ENCODE measurements at regions not wholly inside any gene's neighbourhood (a gene's known extent, or its start where the extent isn't known, plus 50 kb on each side); places are given as distances from the start of the nearest gene placed in this dataset.

DNA sequence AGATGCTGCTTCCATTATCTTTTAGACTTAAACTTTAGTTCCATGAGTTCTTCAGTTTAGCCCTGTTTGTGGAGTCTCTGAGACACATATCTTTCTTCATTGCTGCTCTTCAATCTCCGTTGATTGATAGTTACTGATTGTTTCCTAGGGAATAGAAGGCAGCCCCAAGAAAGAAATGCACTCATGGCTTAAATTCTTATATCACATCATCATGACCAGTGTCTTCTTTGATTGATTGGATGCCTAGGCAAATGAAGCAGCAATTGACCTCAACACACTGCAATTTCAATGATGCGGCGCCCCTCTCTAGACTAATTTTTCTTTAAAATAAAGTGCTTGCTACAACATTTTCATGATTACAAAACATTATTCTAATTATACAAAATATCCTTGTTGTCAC lies 576.5 kb upstream of the VSTM2A start:
- Histone ChIP-seq H4K8ac (ENCODE audit: extremely low read depth, insufficient read depth, low read length) (no peak overlapping the region), H3K18ac (ENCODE audit: extremely low read depth, low read length) (no peak overlapping the region), H4K5ac (ENCODE audit: insufficient read length, low read depth, low read length) (no peak overlapping the region), H2BK5ac (ENCODE audit: low read depth, low read length) (no peak overlapping the region), H3K79me2 (ENCODE audit: control insufficient read depth in 1 of 2, insufficient read depth in 2 of 2, low read length in 2 of 2) (no peaks in the 10 kb centered on the region), H3K4ac (replicated peaks; ENCODE audit: insufficient read length, low read depth, low read length) (no peak overlapping the region), H3K4me1 (replicated peaks in 1 of 4; ENCODE audit: control insufficient read depth in 3 of 4, insufficient read depth in 4 of 4, low read length in 3 of 4) (no peaks in the 10 kb centered on the region), H2BK12ac (ENCODE audit: low read depth, low read length) (no peak overlapping the region), H4K20me1 (replicated peaks in 1 of 2; ENCODE audit: control insufficient read depth in 1 of 2, insufficient read depth in 2 of 2, low read length in 2 of 2) (no peaks in the 10 kb centered on the region), H3K23ac (ENCODE audit: insufficient read length) (no peak overlapping the region), H4K91ac (replicated peaks; ENCODE audit: insufficient read length, low read length) (no peak overlapping the region), H3K36me3 (ENCODE audit: control insufficient read depth in 2 of 4, insufficient read depth in 4 of 4, low read length in 3 of 4) (no peaks in the 10 kb centered on the region), H3K27ac (ENCODE audit: low read depth, low read length) (no peak overlapping the region), H3K9ac (replicated peaks in 1 of 4; ENCODE audit: extremely low read depth in 1 of 4, low read depth in 3 of 4, low read length in 3 of 4) (no peak overlapping the region), H3K14ac (ENCODE audit: insufficient read length) (no peak overlapping the region), H3K27me3 (replicated peaks in 1 of 4; ENCODE audit: control insufficient read depth in 3 of 4, extremely low read depth in 1 of 4, insufficient read depth in 3 of 4, low read length in 3 of 4) (no peaks in the 10 kb centered on the region), H3K4me2 (ENCODE audit: insufficient read depth in 1 of 2, low read depth in 2 of 2, low read length in 2 of 2) (no peak overlapping the region), H3K56ac (replicated peaks; ENCODE audit: insufficient read length, low read depth, low read length) (no peak overlapping the region), H3K79me1 (ENCODE audit: low read depth, low read length) (no peaks in the 10 kb centered on the region), H2BK20ac (ENCODE audit: low read length) (no peak overlapping the region), H2AFZ (ENCODE audit: low read length) (no peak overlapping the region), H2BK120ac (replicated peaks; ENCODE audit: low read depth, low read length) (no peak overlapping the region), H3K9me3 (ENCODE audit: insufficient read depth in 2 of 2, low read depth in 1 of 2, low read length in 1 of 2) (no peaks in the 10 kb centered on the region), H3K4me3 (ENCODE audit: extremely low read depth in 1 of 4, insufficient read depth in 2 of 4, low read depth in 3 of 4, low read length in 4 of 4) (no peak overlapping the region), H2BK15ac (ENCODE audit: low read length) (no peak overlapping the region), H3K23me2 (ENCODE audit: low read depth, low read length) (no peaks in the 10 kb centered on the region), H2AK5ac (ENCODE audit: low read depth, low read length) (no peak overlapping the region)
- ChIA-PET POLR2A (ENCODE audit: partially characterized antibody) (no interaction called here), CTCF (ENCODE audit: partially characterized antibody) (interaction anchor here (0.8 kb wide), 1 partner anchor 244 kb away, joined by 3 read pairs; no protein-coding TSS in a partner anchor)
- FAIRE-seq (no peak), DNase-seq (ENCODE audit: low read depth in 1 of 2, low spot score in 2 of 2) (no peak)
- 93% methylated on average over 3 of the region's 3 CpGs; no CpG with 5 or more reads in 1 of the 2 experiments for WGBS, 2 experiments (ENCODE audit: extremely low coverage in 1 of 2, insufficient coverage in 1 of 2, insufficient read length in 1 of 2, insufficient replicate concordance in 2 of 2, low coverage in 1 of 2, low lambda C conversion rate in 2 of 2, missing lambda C conversion rate in 1 of 2)
- TF ChIP-seq, protein P1, sequence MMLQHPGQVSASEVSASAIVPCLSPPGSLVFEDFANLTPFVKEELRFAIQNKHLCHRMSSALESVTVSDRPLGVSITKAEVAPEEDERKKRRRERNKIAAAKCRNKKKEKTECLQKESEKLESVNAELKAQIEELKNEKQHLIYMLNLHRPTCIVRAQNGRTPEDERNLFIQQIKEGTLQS (IDR thresholded peaks at IDR 0.05; ENCODE audit: insufficient read depth, low read depth, low read length), result no peak
- TF ChIP-seq ZNF274 (IDR thresholded peaks at IDR 0.05; ENCODE audit: borderline replicate concordance, extremely low read depth, low read length) (no peak), CREB1 (IDR thresholded peaks at IDR 0.05) (no peak), PHF8 (conservative IDR thresholded peaks at IDR 0.05; ENCODE audit: low read depth, low read length) (no peak), KDM5A (IDR thresholded peaks at IDR 0.05; ENCODE audit: low read length) (no peak), TCF12 (IDR thresholded peaks at IDR 0.05; ENCODE audit: low read depth, low read length) (no peak), SRF (IDR thresholded peaks at IDR 0.05; ENCODE audit: low read depth, low read length) (no peak), GABPA (IDR thresholded peaks at IDR 0.05; ENCODE audit: borderline replicate concordance, insufficient read depth, low read length) (no peak), KDM1A (IDR thresholded peaks at IDR 0.05; ENCODE audit: borderline replicate concordance, low read length) (no peak), RXRA (IDR thresholded peaks at IDR 0.05; ENCODE audit: insufficient read depth, low read depth, low read length) (no peak)
- TF ChIP-seq, protein P2, sequence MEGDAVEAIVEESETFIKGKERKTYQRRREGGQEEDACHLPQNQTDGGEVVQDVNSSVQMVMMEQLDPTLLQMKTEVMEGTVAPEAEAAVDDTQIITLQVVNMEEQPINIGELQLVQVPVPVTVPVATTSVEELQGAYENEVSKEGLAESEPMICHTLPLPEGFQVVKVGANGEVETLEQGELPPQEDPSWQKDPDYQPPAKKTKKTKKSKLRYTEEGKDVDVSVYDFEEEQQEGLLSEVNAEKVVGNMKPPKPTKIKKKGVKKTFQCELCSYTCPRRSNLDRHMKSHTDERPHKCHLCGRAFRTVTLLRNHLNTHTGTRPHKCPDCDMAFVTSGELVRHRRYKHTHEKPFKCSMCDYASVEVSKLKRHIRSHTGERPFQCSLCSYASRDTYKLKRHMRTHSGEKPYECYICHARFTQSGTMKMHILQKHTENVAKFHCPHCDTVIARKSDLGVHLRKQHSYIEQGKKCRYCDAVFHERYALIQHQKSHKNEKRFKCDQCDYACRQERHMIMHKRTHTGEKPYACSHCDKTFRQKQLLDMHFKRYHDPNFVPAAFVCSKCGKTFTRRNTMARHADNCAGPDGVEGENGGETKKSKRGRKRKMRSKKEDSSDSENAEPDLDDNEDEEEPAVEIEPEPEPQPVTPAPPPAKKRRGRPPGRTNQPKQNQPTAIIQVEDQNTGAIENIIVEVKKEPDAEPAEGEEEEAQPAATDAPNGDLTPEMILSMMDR (IDR thresholded peaks at IDR 0.05; ENCODE audit: control extremely low read depth in 1 of 3, insufficient read depth in 1 of 3, low read depth in 1 of 3, low read length in 3 of 3), result no peak
- TF ChIP-seq, protein P3, sequence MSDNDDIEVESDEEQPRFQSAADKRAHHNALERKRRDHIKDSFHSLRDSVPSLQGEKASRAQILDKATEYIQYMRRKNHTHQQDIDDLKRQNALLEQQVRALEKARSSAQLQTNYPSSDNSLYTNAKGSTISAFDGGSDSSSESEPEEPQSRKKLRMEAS (IDR thresholded peaks at IDR 0.05), result no peak

Measured in H1 (cell line).